T-helper 17 cell (primary cell): ENCODE measurements at regions not wholly inside any gene's neighbourhood (a gene's known extent, or its start where the extent isn't known, plus 50 kb on each side); places are given as distances from the start of the nearest gene placed in this dataset.
A peak's percentile ranks its signal among the peaks of the same experiment; 100 is the strongest.
"Not testable (repeated sequence)": the region's sequence is repeated elsewhere in the genome, so short reads cannot be mapped to it uniquely, and the experiment has no call there.

Experiments used
- ATAC-seq: fragments of 150-1000 bp; cut with Tn5 transposase; 2 replicates; pipeline ENCODE4 v1.10.0; 2021; ENCODE audit warnings: mild to moderate bottlenecking, moderate library complexity
- DNase-seq, 3 donors: peaks; one replicate each; pipeline versions ENCODE4 v3.0.0 to v3.0.0-alpha.2; 2020 to 2021
- H3K9me3 ChIP-seq: one replicate; pipeline ENCODE4 v1.7.0; 2013; ENCODE audit warnings: low read length, mild to moderate bottlenecking; ENCODE audit not compliant: control insufficient read depth, poor library complexity, severe bottlenecking
- H3K27ac Mint-ChIP-seq: one replicate; pipeline ENCODE4 v1.8.0; 2022; ENCODE audit warnings: mild to moderate bottlenecking, moderate library complexity, mixed read lengths
- H3K27me3 Mint-ChIP-seq: one replicate; pipeline ENCODE4 v1.8.0; 2022; ENCODE audit warnings: mixed read lengths
- H3K36me3 Mint-ChIP-seq: one replicate; pipeline ENCODE4 v1.8.0; 2022; ENCODE audit warnings: low read depth, mixed read lengths
- H3K4me1 Mint-ChIP-seq: one replicate; pipeline ENCODE4 v1.8.0; 2022; ENCODE audit warnings: mild to moderate bottlenecking, mixed read lengths
- H3K4me3 Mint-ChIP-seq: one replicate; pipeline ENCODE4 v1.8.0; 2022; ENCODE audit warnings: mild to moderate bottlenecking, moderate library complexity, mixed read lengths

GRCh38 chr1:213435715-213436114, 384.7 kb downstream of the RPS6KC1 start:
- H3K36me3 Mint-ChIP-seq, result no peaks in the 10 kb centered on the region
- H3K4me1 Mint-ChIP-seq, result no peaks in the 10 kb centered on the region
- no peak overlapping the region for H3K27ac Mint-ChIP-seq
- no peaks in the 10 kb centered on the region for H3K27me3 Mint-ChIP-seq
- no peak overlapping the region for H3K4me3 Mint-ChIP-seq
- ATAC-seq (no peak), DNase-seq (no peak)
- no peaks in the 10 kb centered on the region for H3K9me3 ChIP-seq

- Mint-ChIP-seq H3K27me3 (peaks cover 5% of the 10 kb centered on the region), H3K4me3 (no peak overlapping the region), H3K36me3 (no peaks in the 10 kb centered on the region), H3K27ac (no peak overlapping the region), H3K4me1 (no peaks in the 10 kb centered on the region)
- DNase-seq (no peak), ATAC-seq (no peak)
- no peaks in the 10 kb centered on the region for H3K9me3 ChIP-seq
Observed at GRCh38 chr1:213438339-213438738, 387.3 kb downstream of the RPS6KC1 start.

- DNase-seq, result no peak
- no peak overlapping the region for H3K4me3 Mint-ChIP-seq
- H3K9me3 ChIP-seq, result no peaks in the 10 kb centered on the region
- H3K36me3 Mint-ChIP-seq, result no peaks in the 10 kb centered on the region
- H3K4me1 Mint-ChIP-seq, result no peaks in the 10 kb centered on the region
- no peak for ATAC-seq
- peaks cover 5% of the 10 kb centered on the region for H3K27me3 Mint-ChIP-seq
- H3K27ac Mint-ChIP-seq, result no peak overlapping the region
Observed at GRCh38 chr1:213439703-213440102, 388.7 kb downstream of the RPS6KC1 start.

GRCh38 chr1:213440766-213441165, 389.7 kb downstream of the RPS6KC1 start:
- H3K27me3 Mint-ChIP-seq, result peaks cover 5% of the 10 kb centered on the region
- no peak overlapping the region for H3K4me3 Mint-ChIP-seq
- H3K4me1 Mint-ChIP-seq, result no peaks in the 10 kb centered on the region
- no peak for DNase-seq
- no peaks in the 10 kb centered on the region for H3K36me3 Mint-ChIP-seq
- no peaks in the 10 kb centered on the region for H3K9me3 ChIP-seq
- ATAC-seq, result no peak
- H3K27ac Mint-ChIP-seq, result no peak overlapping the region

- Mint-ChIP-seq H3K27ac (no peak overlapping the region), H3K4me3 (no peak overlapping the region), H3K27me3 (peaks cover 5% of the 10 kb centered on the region), H3K36me3 (no peaks in the 10 kb centered on the region), H3K4me1 (no peaks in the 10 kb centered on the region)
- H3K9me3 ChIP-seq, result no peaks in the 10 kb centered on the region
- DNase-seq (no peak), ATAC-seq (no peak)
Observed at GRCh38 chr1:213443415-213443814, 392.4 kb downstream of the RPS6KC1 start.

- no peaks in the 10 kb centered on the region for H3K9me3 ChIP-seq
- ATAC-seq (no peak), DNase-seq (no peak)
- Mint-ChIP-seq H3K4me1 (no peaks in the 10 kb centered on the region), H3K4me3 (no peak overlapping the region), H3K27me3 (peaks cover 5% of the 10 kb centered on the region), H3K36me3 (no peaks in the 10 kb centered on the region), H3K27ac (no peak overlapping the region)
Observed at GRCh38 chr1:213444224-213444623, 393.2 kb downstream of the RPS6KC1 start.

GRCh38 chr1:213446496-213446895, 395.5 kb downstream of the RPS6KC1 start:
- Mint-ChIP-seq H3K4me3 (no peak overlapping the region), H3K36me3 (no peaks in the 10 kb centered on the region), H3K27me3 (peaks cover 11% of the 10 kb centered on the region), H3K4me1 (no peaks in the 10 kb centered on the region), H3K27ac (no peak overlapping the region)
- DNase-seq, result no peak
- ATAC-seq, result no peak
- no peaks in the 10 kb centered on the region for H3K9me3 ChIP-seq

- Mint-ChIP-seq H3K27me3 (peaks cover 6% of the 10 kb centered on the region), H3K27ac (peak overlapping the region; percentile 22), H3K4me1 (no peaks in the 10 kb centered on the region), H3K4me3 (no peak overlapping the region), H3K36me3 (no peaks in the 10 kb centered on the region)
- no peaks in the 10 kb centered on the region for H3K9me3 ChIP-seq
- no peak for DNase-seq
- no peak for ATAC-seq
Observed at GRCh38 chr1:213448360-213448759, 397.3 kb downstream of the RPS6KC1 start.

- ATAC-seq (no peak), DNase-seq (no peak)
- Mint-ChIP-seq H3K27ac (peak overlapping the region; percentile 22), H3K4me3 (no peak overlapping the region), H3K4me1 (no peaks in the 10 kb centered on the region), H3K36me3 (no peaks in the 10 kb centered on the region), H3K27me3 (peaks cover 6% of the 10 kb centered on the region)
- no peaks in the 10 kb centered on the region for H3K9me3 ChIP-seq
Observed at GRCh38 chr1:213448776-213449175, 397.7 kb downstream of the RPS6KC1 start.

- no peaks in the 10 kb centered on the region for H3K9me3 ChIP-seq
- Mint-ChIP-seq H3K4me1 (no peaks in the 10 kb centered on the region), H3K36me3 (no peaks in the 10 kb centered on the region), H3K4me3 (no peak overlapping the region), H3K27ac (no peak overlapping the region), H3K27me3 (peaks cover 6% of the 10 kb centered on the region)
- DNase-seq (no peak), ATAC-seq (no peak)
Observed at GRCh38 chr1:213452501-213452900, 401.5 kb downstream of the RPS6KC1 start.

GRCh38 chr1:213457186-213457585, 406.1 kb downstream of the RPS6KC1 start:
- Mint-ChIP-seq H3K4me3 (no peak overlapping the region), H3K27me3 (no peaks in the 10 kb centered on the region), H3K36me3 (no peaks in the 10 kb centered on the region), H3K27ac (no peak overlapping the region), H3K4me1 (no peaks in the 10 kb centered on the region)
- no peaks in the 10 kb centered on the region for H3K9me3 ChIP-seq
- DNase-seq, result no peak
- no peak for ATAC-seq

- ATAC-seq (no peak), DNase-seq (no peak)
- no peaks in the 10 kb centered on the region for H3K36me3 Mint-ChIP-seq
- no peaks in the 10 kb centered on the region for H3K9me3 ChIP-seq
- no peaks in the 10 kb centered on the region for H3K27me3 Mint-ChIP-seq
- H3K4me1 Mint-ChIP-seq, result no peaks in the 10 kb centered on the region
- no peak overlapping the region for H3K4me3 Mint-ChIP-seq
- H3K27ac Mint-ChIP-seq, result no peak overlapping the region
Observed at GRCh38 chr1:213457733-213458132, 406.7 kb downstream of the RPS6KC1 start.

- H3K4me3 Mint-ChIP-seq, H3K27me3 Mint-ChIP-seq, H3K9me3 ChIP-seq, H3K36me3 Mint-ChIP-seq, H3K4me1 Mint-ChIP-seq, ATAC-seq, H3K27ac Mint-ChIP-seq, DNase-seq: not testable (repeated sequence)
Observed at GRCh38 chr1:213462374-213462773, 411.3 kb downstream of the RPS6KC1 start.

GRCh38 chr1:213464786-213465460, 413.9 kb downstream of the RPS6KC1 start:
- DNase-seq (no peak), ATAC-seq (no peak)
- Mint-ChIP-seq H3K27ac (no peak overlapping the region), H3K36me3 (no peaks in the 10 kb centered on the region), H3K27me3 (peaks cover 9% of the 10 kb centered on the region), H3K4me1 (no peaks in the 10 kb centered on the region), H3K4me3 (no peak overlapping the region)
- H3K9me3 ChIP-seq, result no peaks in the 10 kb centered on the region
